GM10266 (cell line): ENCODE measurements at regions not wholly inside any gene's neighbourhood (a gene's known extent, or its start where the extent isn't known, plus 50 kb on each side); places are given as distances from the start of the nearest gene placed in this dataset.

Experiments
- DNase-seq: peaks from one replicate; pipeline ENCODE4 v3.0.0; 2012; ENCODE audit errors: extremely low spot score
- CTCF ChIP-seq: IDR thresholded peaks from 2 replicates; pipeline ENCODE4 v1.5.1; 2012; ENCODE audit warnings: mild to moderate bottlenecking, low read depth; ENCODE audit not compliant: control insufficient read depth, insufficient read depth; ENCODE audit errors: missing control alignments

- DNase-seq = no peak
- no peak for TF ChIP-seq CTCF
These were observed 414.2 kb upstream of the DIPK2B start for GRCh38 chrX:45614853-45615252.

- no peak for DNase-seq
- no peak for TF ChIP-seq CTCF
These were observed 401.5 kb upstream of the DIPK2B start for GRCh38 chrX:45602151-45602550.

GRCh38 chrX:45601052-45601451, 400.4 kb upstream of the DIPK2B start:
- no peak for DNase-seq
- TF ChIP-seq CTCF = no peak

- no peak for TF ChIP-seq CTCF
- no peak for DNase-seq
These were observed 398.2 kb upstream of the DIPK2B start for GRCh38 chrX:45598861-45599260.

- DNase-seq = no peak
- TF ChIP-seq CTCF = peak; percentile 4
These were observed 395.6 kb upstream of the DIPK2B start for GRCh38 chrX:45596188-45596808.

GRCh38 chrX:45592101-45592500, 391.4 kb upstream of the DIPK2B start:
- TF ChIP-seq CTCF = no peak
- DNase-seq = no peak

- no peak for DNase-seq
- TF ChIP-seq CTCF = no peak
These were observed 391.0 kb upstream of the DIPK2B start for GRCh38 chrX:45591650-45592049.
